Caco-2 (cell line): ENCODE measurements at regions not wholly inside any gene's neighbourhood (a gene's known extent, or its start where the extent isn't known, plus 50 kb on each side); places are given as distances from the start of the nearest gene placed in this dataset.

Experiments
- BruUV-seq: library from RNA; stranded (reverse); fragments of 400-500 nt; replicated peaks from 2 replicates; lab custom pipeline; 2021; lab: Mats Ljungman, UMichigan
- CTCF ChIA-PET: fragments of 300-600 bp; sonication (Branson Sonifier 250); formaldehyde crosslinking; loops from one replicate; lab custom pipeline; 2022; ENCODE audit warnings: antibody characterized with exemption; lab: Charles Lee
- POLR2A ChIA-PET: fragments of 300-600 bp; sonication (Branson Sonifier 250); formaldehyde crosslinking; loops from one replicate; lab custom pipeline; 2022; ENCODE audit warnings: antibody characterized with exemption; lab: Charles Lee
- DNase-seq, 2 experiments: peaks; one replicate each; pipeline versions ENCODE4 v3.0.0 to v3.0.0-alpha.2; 2020 to 2022
- H3K27me3 ChIP-seq: replicated peaks from 2 replicates; pipeline ENCODE4 v1.6.0; 2011; ENCODE audit warnings: low read length; ENCODE audit not compliant: control insufficient read depth, insufficient read depth
- H3K36me3 ChIP-seq: 2 replicates; pipeline ENCODE4 v1.5.1; 2011; ENCODE audit warnings: low read length; ENCODE audit not compliant: control insufficient read depth, insufficient read depth
- H3K4me1 ChIP-seq: fragments of 250-450 bp; sonication (Bioruptor Pico); 2 replicates; pipeline ENCODE4 v1.5.1; 2020; ENCODE audit warnings: mild to moderate bottlenecking
- H3K4me3 ChIP-seq: 2 replicates; pipeline ENCODE4 v1.5.1; 2011; ENCODE audit warnings: low read depth, mild to moderate bottlenecking, control low read depth, low read length
- H3K9me3 ChIP-seq: fragments of 250-450 bp; sonication (Bioruptor Pico); 2 replicates; pipeline ENCODE4 v1.5.1; 2020; ENCODE audit warnings: mild to moderate bottlenecking, moderate library complexity
- H3K27ac Mint-ChIP-seq: one replicate; pipeline ENCODE4 v1.8.0; 2022; ENCODE audit warnings: mixed read lengths; ENCODE audit not compliant: unreplicated experiment
- H3K27me3 Mint-ChIP-seq: one replicate; pipeline ENCODE4 v1.8.0; 2022; ENCODE audit warnings: mixed read lengths; ENCODE audit not compliant: insufficient read depth, unreplicated experiment
- H3K36me3 Mint-ChIP-seq: one replicate; pipeline ENCODE4 v1.8.0; 2022; ENCODE audit warnings: mild to moderate bottlenecking, mixed read lengths; ENCODE audit not compliant: insufficient read depth, unreplicated experiment
- H3K4me1 Mint-ChIP-seq: one replicate; pipeline ENCODE4 v1.8.0; 2022; ENCODE audit warnings: low read depth, mixed read lengths; ENCODE audit not compliant: unreplicated experiment
- H3K4me3 Mint-ChIP-seq: one replicate; pipeline ENCODE4 v1.8.0; 2022; ENCODE audit warnings: mild to moderate bottlenecking, moderate library complexity, mixed read lengths; ENCODE audit not compliant: unreplicated experiment
- H3K9me3 Mint-ChIP-seq: one replicate; pipeline ENCODE4 v1.8.0; 2022; ENCODE audit warnings: mixed read lengths; ENCODE audit not compliant: unreplicated experiment
- intact Hi-C: fragments of 100-400 bp; cut with micrococcal nuclease; formaldehyde crosslinking; loops from one replicate; pipeline ENCODE4 v1.10.0; 2022; ENCODE audit not compliant: unreplicated experiment
- TF ChIP-seq, protein P1 (sequence below), 2 experiments: fragments of 200-600 bp in 1 of 2; IDR thresholded peaks; 1 replicate in 1 of 2; 2 replicates in 1 of 2; pipeline versions ENCODE4 v1.5.1 to v1.8.0; 2011 to 2022; ENCODE audit warnings: antibody characterized with exemption in 1 of 2, control low read depth in 1 of 2, inconsistent platforms in 1 of 2, low read depth in 1 of 2, low read length in 1 of 2, mild to moderate bottlenecking in 1 of 2, moderate library complexity in 1 of 2; ENCODE audit not compliant: insufficient read depth in 1 of 2, severe bottlenecking in 1 of 2, unreplicated experiment in 1 of 2

DNA sequence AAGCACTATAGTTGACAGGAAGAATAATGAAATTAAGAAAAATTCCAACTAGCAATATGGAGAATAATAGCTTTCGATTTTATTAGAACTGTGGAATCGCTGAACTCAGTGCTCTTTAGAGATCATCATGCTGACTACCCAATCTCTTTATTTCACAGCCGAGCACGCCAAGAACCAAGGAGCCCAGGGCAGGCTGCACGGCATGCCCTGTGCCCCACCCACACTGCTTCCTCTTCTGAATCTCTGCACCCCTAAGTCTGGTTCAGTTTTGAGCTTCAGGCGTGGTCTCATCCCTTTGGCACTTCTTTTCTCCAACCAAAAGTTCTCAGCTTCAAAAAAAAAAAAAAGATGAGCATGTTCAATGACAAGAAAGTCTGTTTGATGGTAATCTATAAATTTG lies 92.4 kb upstream of the ZNF800 start:
- Histone ChIP-seq H3K4me3 (no peak overlapping the region), H3K4me1 (no peaks in the 10 kb centered on the region), H3K9me3 (no peaks in the 10 kb centered on the region), H3K36me3 (no peaks in the 10 kb centered on the region), H3K27me3 (no peaks in the 10 kb centered on the region)
- no peaks in the 10 kb centered on the region for H3K4me1 Mint-ChIP-seq
- no peak overlapping the region for H3K4me3 Mint-ChIP-seq
- TF ChIP-seq, protein P1, sequence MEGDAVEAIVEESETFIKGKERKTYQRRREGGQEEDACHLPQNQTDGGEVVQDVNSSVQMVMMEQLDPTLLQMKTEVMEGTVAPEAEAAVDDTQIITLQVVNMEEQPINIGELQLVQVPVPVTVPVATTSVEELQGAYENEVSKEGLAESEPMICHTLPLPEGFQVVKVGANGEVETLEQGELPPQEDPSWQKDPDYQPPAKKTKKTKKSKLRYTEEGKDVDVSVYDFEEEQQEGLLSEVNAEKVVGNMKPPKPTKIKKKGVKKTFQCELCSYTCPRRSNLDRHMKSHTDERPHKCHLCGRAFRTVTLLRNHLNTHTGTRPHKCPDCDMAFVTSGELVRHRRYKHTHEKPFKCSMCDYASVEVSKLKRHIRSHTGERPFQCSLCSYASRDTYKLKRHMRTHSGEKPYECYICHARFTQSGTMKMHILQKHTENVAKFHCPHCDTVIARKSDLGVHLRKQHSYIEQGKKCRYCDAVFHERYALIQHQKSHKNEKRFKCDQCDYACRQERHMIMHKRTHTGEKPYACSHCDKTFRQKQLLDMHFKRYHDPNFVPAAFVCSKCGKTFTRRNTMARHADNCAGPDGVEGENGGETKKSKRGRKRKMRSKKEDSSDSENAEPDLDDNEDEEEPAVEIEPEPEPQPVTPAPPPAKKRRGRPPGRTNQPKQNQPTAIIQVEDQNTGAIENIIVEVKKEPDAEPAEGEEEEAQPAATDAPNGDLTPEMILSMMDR (IDR thresholded peaks at IDR 0.05; ENCODE audit: insufficient read depth in 1 of 2, low read depth in 1 of 2, low read length in 1 of 2, severe bottlenecking in 1 of 2, unreplicated experiment in 1 of 2): no peak
- no peaks in the 10 kb centered on the region for H3K36me3 Mint-ChIP-seq
- H3K9me3 Mint-ChIP-seq: no peaks in the 10 kb centered on the region
- intact Hi-C loops: no loop called here
- ChIA-PET POLR2A (no interaction called here), CTCF (no interaction called here)
- H3K27me3 Mint-ChIP-seq: peaks cover 13% of the 10 kb centered on the region
- DNase-seq: no peak
- BruUV-seq: no TSS peak
- no peak overlapping the region for H3K27ac Mint-ChIP-seq

DNA sequence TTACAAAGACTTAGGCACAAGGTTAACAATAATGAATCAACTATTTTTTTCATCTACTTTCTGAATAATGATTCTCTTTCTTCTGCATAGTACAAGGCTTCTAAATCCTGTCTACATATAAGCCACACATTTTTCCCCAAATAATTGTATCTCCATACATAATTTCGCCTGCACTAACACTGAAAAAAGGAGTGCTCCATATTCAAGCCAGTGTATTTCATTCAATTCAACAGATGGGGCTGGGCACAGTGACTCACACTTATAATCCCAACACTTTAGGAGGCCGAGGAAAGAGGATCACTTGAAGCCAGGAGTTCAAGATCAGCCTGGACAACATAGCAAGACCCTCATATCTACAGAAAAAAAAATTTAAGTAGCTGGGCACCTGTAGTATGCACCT lies 86.0 kb upstream of the ZNF800 start:
- Mint-ChIP-seq H3K27ac (no peak overlapping the region), H3K27me3 (peaks cover 20% of the 10 kb centered on the region), H3K4me1 (no peaks in the 10 kb centered on the region), H3K36me3 (no peaks in the 10 kb centered on the region), H3K4me3 (no peak overlapping the region), H3K9me3 (no peaks in the 10 kb centered on the region)
- Histone ChIP-seq H3K27me3 (no peaks in the 10 kb centered on the region), H3K4me3 (no peak overlapping the region), H3K36me3 (no peaks in the 10 kb centered on the region), H3K9me3 (no peaks in the 10 kb centered on the region), H3K4me1 (peaks cover 5% of the 10 kb centered on the region; the same call in 1 of the 2 replicates)
- TF ChIP-seq, protein P1 (IDR thresholded peaks at IDR 0.05; ENCODE audit: insufficient read depth in 1 of 2, low read depth in 1 of 2, low read length in 1 of 2, severe bottlenecking in 1 of 2, unreplicated experiment in 1 of 2): no peak
- intact Hi-C loops: no loop called here
- BruUV-seq: no TSS peak
- ChIA-PET CTCF (interaction anchor here (0.6 kb wide), 1 partner anchor 40 kb away, joined by 7 read pairs; no protein-coding TSS in a partner anchor), POLR2A (no interaction called here)
- no peak for DNase-seq

DNA sequence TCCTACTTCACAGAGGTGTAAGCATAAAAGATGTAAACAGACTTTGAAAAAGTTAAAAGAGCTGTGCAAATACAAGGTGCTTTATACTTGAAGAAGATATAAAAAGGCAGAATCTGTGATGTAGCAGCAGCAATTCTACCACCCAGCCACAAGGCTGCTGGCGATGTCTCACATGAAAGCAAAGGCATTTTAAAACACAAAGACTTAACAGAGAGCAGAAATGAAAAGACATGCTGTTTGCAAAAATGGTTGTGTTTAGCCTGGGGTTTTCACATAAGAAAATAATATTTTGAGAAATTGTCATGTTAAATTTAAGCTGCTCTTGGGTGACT lies 85.5 kb upstream of the ZNF800 start:
- Histone ChIP-seq H3K4me1 (peaks cover 5% of the 10 kb centered on the region; the same call in 1 of the 2 replicates), H3K9me3 (no peaks in the 10 kb centered on the region), H3K4me3 (no peak overlapping the region), H3K27me3 (no peaks in the 10 kb centered on the region), H3K36me3 (no peaks in the 10 kb centered on the region)
- no peak for DNase-seq
- H3K9me3 Mint-ChIP-seq: no peaks in the 10 kb centered on the region
- no peak overlapping the region for H3K27ac Mint-ChIP-seq
- ChIA-PET CTCF (interaction anchor here (0.6 to 0.7 kb wide), 2 partner anchors 41 to 100 kb away, joined by 3 to 7 read pairs; no protein-coding TSS in a partner anchor), POLR2A (no interaction called here)
- H3K4me3 Mint-ChIP-seq: no peak overlapping the region
- H3K4me1 Mint-ChIP-seq: no peaks in the 10 kb centered on the region
- H3K27me3 Mint-ChIP-seq: peaks cover 22% of the 10 kb centered on the region
- BruUV-seq: no TSS peak
- no peaks in the 10 kb centered on the region for H3K36me3 Mint-ChIP-seq
- TF ChIP-seq, protein P1 (IDR thresholded peaks at IDR 0.05; ENCODE audit: insufficient read depth in 1 of 2, low read depth in 1 of 2, low read length in 1 of 2, severe bottlenecking in 1 of 2, unreplicated experiment in 1 of 2): peak in 1 of 2 experiments; percentile 6
- intact Hi-C loops: no loop called here
